SU-DHL-6 (cell line): ENCODE measurements at regions not wholly inside any gene's neighbourhood (a gene's known extent, or its start where the extent isn't known, plus 50 kb on each side); places are given as distances from the start of the nearest gene placed in this dataset.
"Not testable (repeated sequence)": the region's sequence is repeated elsewhere in the genome, so short reads cannot be mapped to it uniquely, and the experiment has no call there.

ENCODE experiments used
- H2AFZ ChIP-seq: fragments of 200-600 bp; sonication (generic); 2 replicates; pipeline ENCODE4 v1.6.1; 2014; ENCODE audit warnings: low read depth, mild to moderate bottlenecking, moderate library complexity, mixed read lengths, antibody characterized with exemption, low read length; ENCODE audit not compliant: severe bottlenecking
- H3F3A ChIP-seq: fragments of 200-600 bp; shearing (Covaris generic); 2 replicates; pipeline ENCODE4 v1.6.0; 2016; ENCODE audit warnings: antibody characterized with exemption, mild to moderate bottlenecking; ENCODE audit not compliant: insufficient read depth
- H3K27ac ChIP-seq: fragments of 200-600 bp; sonication (generic); 2 replicates; pipeline ENCODE4 v1.5.1; 2016; ENCODE audit warnings: low read depth, mild to moderate bottlenecking, low read length, moderate library complexity, mixed read lengths
- H3K27me3 ChIP-seq: fragments of 200-600 bp; sonication (generic), shearing (Covaris generic); 2 replicates; pipeline ENCODE4 v1.6.0; 2014; ENCODE audit warnings: mild to moderate bottlenecking, low read length
- H3K36me3 ChIP-seq: fragments of 200-600 bp; sonication (generic); 2 replicates; pipeline ENCODE4 v1.6.1; 2014; ENCODE audit warnings: mild to moderate bottlenecking, low read length, mixed read lengths
- H3K4me2 ChIP-seq: fragments of 300-600, 200-600 bp; shearing (Covaris generic), sonication (generic); 2 replicates; pipeline ENCODE4 v1.6.0; 2014; ENCODE audit warnings: low read length, low read depth, mild to moderate bottlenecking; ENCODE audit not compliant: poor library complexity, severe bottlenecking
- H3K4me3 ChIP-seq: fragments of 200-600 bp; sonication (generic); 2 replicates; pipeline ENCODE4 v1.5.1; 2014; ENCODE audit warnings: antibody characterized with exemption, low read length, mild to moderate bottlenecking, mixed read lengths; ENCODE audit not compliant: insufficient read depth, poor library complexity, severe bottlenecking
- H3K79me2 ChIP-seq: fragments of 200-600 bp; sonication (generic); 2 replicates; pipeline ENCODE4 v1.6.1; 2014; ENCODE audit warnings: mild to moderate bottlenecking, low read length, moderate library complexity; ENCODE audit not compliant: insufficient read depth
- H3K9ac ChIP-seq: fragments of 200-600 bp; sonication (generic); 2 replicates; pipeline ENCODE4 v1.7.0; 2014; ENCODE audit warnings: mild to moderate bottlenecking, low read length
- H3K9me2 ChIP-seq: fragments of 200-600 bp; sonication (generic); replicated peaks from 2 replicates; pipeline ENCODE4 v1.6.1; 2014; ENCODE audit warnings: low read length; ENCODE audit not compliant: insufficient read depth
- H3K9me3 ChIP-seq: fragments of 200-600 bp; sonication (generic); 2 replicates; pipeline ENCODE4 v1.6.1; 2014; ENCODE audit warnings: low read length, mixed read lengths; ENCODE audit not compliant: insufficient read depth
- H4K20me1 ChIP-seq: fragments of 200-600 bp; sonication (generic); 2 replicates; pipeline ENCODE4 v1.6.1; 2014; ENCODE audit warnings: low read depth, mild to moderate bottlenecking, antibody characterized with exemption, low read length, moderate library complexity, mixed read lengths
- CTCF ChIP-seq: fragments of 200-600 bp; sonication (generic); IDR thresholded peaks from one replicate; pipeline ENCODE4 v1.5.1; 2017; ENCODE audit warnings: antibody characterized with exemption, mild to moderate bottlenecking, low read length, moderate library complexity; ENCODE audit not compliant: insufficient read depth, poor library complexity, severe bottlenecking
- EZH2phosphoT487 ChIP-seq: fragments of 200-600 bp; sonication (generic), shearing (Covaris generic); conservative IDR thresholded peaks from 2 replicates; pipeline ENCODE4 v1.6.1; 2018; ENCODE audit warnings: mild to moderate bottlenecking, antibody characterized with exemption, low read length, moderate library complexity, mixed read lengths

- H3K4me3 ChIP-seq = no peak overlapping the region
- no peaks in the 10 kb centered on the region for H3K79me2 ChIP-seq
- H3K4me2 ChIP-seq = no peak overlapping the region
- no peak overlapping the region for H3K9ac ChIP-seq
- no peaks in the 10 kb centered on the region for H3K36me3 ChIP-seq
- H3K27ac ChIP-seq = no peak overlapping the region
- no peak for TF ChIP-seq CTCF
- no peak for TF ChIP-seq EZH2phosphoT487
- H3K9me2 ChIP-seq = no peaks in the 10 kb centered on the region
- H4K20me1 ChIP-seq = no peaks in the 10 kb centered on the region
- H3F3A ChIP-seq = no peaks in the 10 kb centered on the region
- no peaks in the 10 kb centered on the region for H3K9me3 ChIP-seq
- no peaks in the 10 kb centered on the region for H3K27me3 ChIP-seq
- H2AFZ ChIP-seq = no peak overlapping the region
Observed at GRCh38 chr13:53285896-53286430, 257.4 kb downstream of the OLFM4 start.

- Histone ChIP-seq H2AFZ (no peak overlapping the region), H3K4me3 (no peak overlapping the region), H4K20me1 (no peaks in the 10 kb centered on the region), H3K9ac (no peak overlapping the region), H3K9me2 (no peaks in the 10 kb centered on the region), H3K27ac (no peak overlapping the region), H3K36me3 (no peaks in the 10 kb centered on the region), H3K4me2 (no peak overlapping the region), H3K27me3 (no peaks in the 10 kb centered on the region), H3K9me3 (no peaks in the 10 kb centered on the region), H3K79me2 (no peaks in the 10 kb centered on the region), H3F3A (no peaks in the 10 kb centered on the region)
- no peak for TF ChIP-seq EZH2phosphoT487
- TF ChIP-seq CTCF = no peak
Observed at GRCh38 chr13:53298396-53298795, 269.8 kb downstream of the OLFM4 start.

DNA sequence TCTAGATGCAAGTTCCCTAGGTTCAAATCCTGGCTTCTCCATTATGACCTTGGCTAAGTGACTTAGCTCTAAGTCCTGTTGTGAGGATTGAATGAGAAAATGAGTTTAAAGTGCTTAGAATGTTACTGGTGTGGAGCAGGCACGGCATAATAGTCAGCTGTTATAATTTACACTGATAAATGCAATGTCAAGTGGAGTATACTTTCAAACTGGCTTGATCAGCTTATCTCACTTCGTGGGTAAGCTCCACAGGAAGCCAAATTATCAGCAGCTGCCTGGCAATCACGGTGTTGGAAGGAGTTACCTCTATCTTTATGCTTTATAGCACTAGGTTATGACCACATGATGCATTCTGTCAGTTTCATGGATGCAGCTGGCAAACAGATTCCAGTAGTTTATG is 272.8 kb downstream of the OLFM4 start:
- Histone ChIP-seq H3K9me2 (no peaks in the 10 kb centered on the region), H3K4me3 (no peak overlapping the region), H3K9ac (no peak overlapping the region), H3K79me2 (no peaks in the 10 kb centered on the region), H3K36me3 (no peaks in the 10 kb centered on the region), H3F3A (no peaks in the 10 kb centered on the region), H2AFZ (no peak overlapping the region), H3K27me3 (no peaks in the 10 kb centered on the region), H4K20me1 (no peaks in the 10 kb centered on the region), H3K27ac (no peak overlapping the region), H3K4me2 (no peak overlapping the region), H3K9me3 (no peaks in the 10 kb centered on the region)
- TF ChIP-seq EZH2phosphoT487 = no peak
- TF ChIP-seq CTCF = no peak

- H3K27ac ChIP-seq, H4K20me1 ChIP-seq, H3K27me3 ChIP-seq, H3K9me2 ChIP-seq, H3K9ac ChIP-seq, H3K4me3 ChIP-seq, H3K9me3 ChIP-seq, H3F3A ChIP-seq, H3K79me2 ChIP-seq, H3K36me3 ChIP-seq, H2AFZ ChIP-seq, H3K4me2 ChIP-seq: not testable (repeated sequence)
Observed at GRCh38 chr13:53305419-53305818, 276.8 kb downstream of the OLFM4 start.
